Cardiac muscle cell (in vitro differentiated cells and primary cell): ENCODE measurements at regions not wholly inside any gene's neighbourhood (a gene's known extent, or its start where the extent isn't known, plus 50 kb on each side); places are given as distances from the start of the nearest gene placed in this dataset.
A peak's percentile ranks its signal among the peaks of the same experiment; 100 is the strongest.

Experiments
- DNase-seq, 2 donors: peaks; one replicate each; pipeline versions ENCODE4 v3.0.0 to v3.0.0-alpha.2; 2010 to 2017; ENCODE audit warnings: low read depth in 1 of 2, low spot score in 1 of 2
- H3K27ac ChIP-seq: fragments of 200-600 bp; sonication (generic); 2 replicates; pipeline ENCODE4 v1.5.1; 2016
- H3K27me3 ChIP-seq: fragments of 200-600 bp; sonication (generic); 2 replicates; pipeline ENCODE4 v1.6.0; 2016; ENCODE audit warnings: control low read depth
- H3K36me3 ChIP-seq: fragments of 200-600 bp; sonication (generic); 2 replicates; pipeline ENCODE4 v1.5.1; 2016; ENCODE audit warnings: control low read depth
- H3K4me1 ChIP-seq: fragments of 200-600 bp; sonication (generic); 2 replicates; pipeline ENCODE4 v1.8.1; 2017; ENCODE audit warnings: low read depth, mild to moderate bottlenecking, mixed run types
- H3K4me3 ChIP-seq: fragments of 200-600 bp; sonication (generic); 2 replicates; pipeline ENCODE4 v1.5.1; 2016; ENCODE audit warnings: mild to moderate bottlenecking
- H3K9me3 ChIP-seq: fragments of 200-600 bp; sonication (generic); 2 replicates; pipeline ENCODE4 v1.5.1; 2017; ENCODE audit warnings: low read depth, mild to moderate bottlenecking, control low read depth
- TF ChIP-seq, protein P1 (sequence below): IDR thresholded peaks from 2 replicates; pipeline ENCODE4 v1.5.1; 2012; ENCODE audit warnings: low read depth, mild to moderate bottlenecking, low read length

DNA sequence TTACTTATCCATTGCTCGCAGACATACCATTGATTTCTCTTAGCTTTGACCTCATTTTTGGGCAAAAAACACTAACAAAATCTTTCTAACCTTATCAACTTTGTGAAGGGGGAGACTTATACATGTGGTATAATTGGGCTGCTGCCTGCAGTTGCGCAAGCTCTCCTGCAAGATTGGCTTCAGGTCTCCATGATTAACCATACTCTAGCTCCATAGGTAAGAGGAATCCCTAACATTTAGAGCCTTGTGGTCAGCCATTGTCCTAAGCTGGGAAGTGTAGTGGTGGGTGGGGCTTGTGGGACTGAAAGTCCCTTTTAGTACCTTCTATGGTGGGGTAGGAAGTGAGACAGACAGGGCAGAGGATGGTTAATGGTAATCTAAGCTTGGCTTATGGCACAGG, 179.6 kb upstream of the THRB start:
- Histone ChIP-seq H3K9me3 (no peaks in the 10 kb centered on the region), H3K4me3 (no peak overlapping the region), H3K36me3 (no peaks in the 10 kb centered on the region), H3K27ac (no peak overlapping the region), H3K27me3 (no peaks in the 10 kb centered on the region), H3K4me1 (no peaks in the 10 kb centered on the region)
- TF ChIP-seq, protein P1, sequence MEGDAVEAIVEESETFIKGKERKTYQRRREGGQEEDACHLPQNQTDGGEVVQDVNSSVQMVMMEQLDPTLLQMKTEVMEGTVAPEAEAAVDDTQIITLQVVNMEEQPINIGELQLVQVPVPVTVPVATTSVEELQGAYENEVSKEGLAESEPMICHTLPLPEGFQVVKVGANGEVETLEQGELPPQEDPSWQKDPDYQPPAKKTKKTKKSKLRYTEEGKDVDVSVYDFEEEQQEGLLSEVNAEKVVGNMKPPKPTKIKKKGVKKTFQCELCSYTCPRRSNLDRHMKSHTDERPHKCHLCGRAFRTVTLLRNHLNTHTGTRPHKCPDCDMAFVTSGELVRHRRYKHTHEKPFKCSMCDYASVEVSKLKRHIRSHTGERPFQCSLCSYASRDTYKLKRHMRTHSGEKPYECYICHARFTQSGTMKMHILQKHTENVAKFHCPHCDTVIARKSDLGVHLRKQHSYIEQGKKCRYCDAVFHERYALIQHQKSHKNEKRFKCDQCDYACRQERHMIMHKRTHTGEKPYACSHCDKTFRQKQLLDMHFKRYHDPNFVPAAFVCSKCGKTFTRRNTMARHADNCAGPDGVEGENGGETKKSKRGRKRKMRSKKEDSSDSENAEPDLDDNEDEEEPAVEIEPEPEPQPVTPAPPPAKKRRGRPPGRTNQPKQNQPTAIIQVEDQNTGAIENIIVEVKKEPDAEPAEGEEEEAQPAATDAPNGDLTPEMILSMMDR, result no peak
- DNase-seq, result peak in 1 of 2 donors; percentile 44

DNA sequence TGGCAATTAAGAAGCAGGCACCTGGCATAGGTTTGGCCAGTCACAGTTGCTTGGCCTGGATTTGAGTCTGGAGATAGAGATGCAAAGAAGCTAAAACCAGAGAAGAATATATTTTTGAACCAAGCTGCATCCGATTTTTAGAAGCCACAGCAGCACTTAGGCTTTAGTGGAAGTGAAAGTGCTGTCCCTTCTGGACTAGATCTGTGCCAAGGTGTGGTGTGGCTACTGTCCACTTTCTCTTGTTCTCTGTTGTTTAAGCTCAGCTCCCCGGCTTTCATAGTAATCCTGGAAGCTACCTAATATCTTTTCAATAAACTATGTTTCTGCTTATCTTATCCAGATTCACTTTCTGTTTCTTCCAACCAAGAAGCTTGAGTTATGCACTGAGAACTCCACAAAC, 183.4 kb upstream of the THRB start:
- Histone ChIP-seq H3K4me1 (no peaks in the 10 kb centered on the region), H3K27me3 (no peaks in the 10 kb centered on the region), H3K9me3 (no peaks in the 10 kb centered on the region), H3K4me3 (no peak overlapping the region), H3K36me3 (no peaks in the 10 kb centered on the region), H3K27ac (no peak overlapping the region)
- no peak for DNase-seq
- TF ChIP-seq, protein P1, result no peak

DNA sequence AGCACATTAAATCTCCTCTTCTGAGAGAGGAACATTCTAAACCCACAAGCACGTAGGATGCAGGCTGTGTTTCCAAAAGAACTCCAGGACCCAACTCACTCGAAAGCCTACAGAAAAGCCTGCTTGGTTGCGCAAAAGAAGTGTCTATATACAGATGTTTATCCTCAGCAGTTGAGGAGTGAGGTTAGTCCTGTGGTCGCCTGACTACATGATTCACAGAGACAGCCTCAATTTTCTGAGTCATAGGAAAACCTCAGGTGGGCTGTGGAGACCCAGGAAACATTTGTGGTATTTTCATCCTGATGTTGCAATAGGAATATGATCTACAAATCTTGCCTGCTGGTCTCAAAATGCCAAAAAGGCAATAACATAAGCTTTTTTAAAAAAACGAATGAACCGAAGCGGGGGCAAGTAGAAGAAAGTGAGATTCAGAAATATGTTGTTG, 183.8 kb upstream of the THRB start:
- no peak overlapping the region for H3K27ac ChIP-seq
- H3K9me3 ChIP-seq, result no peaks in the 10 kb centered on the region
- no peaks in the 10 kb centered on the region for H3K36me3 ChIP-seq
- H3K4me3 ChIP-seq, result no peak overlapping the region
- no peaks in the 10 kb centered on the region for H3K4me1 ChIP-seq
- DNase-seq, result peak in 1 of 2 donors; percentile 96
- H3K27me3 ChIP-seq, result no peaks in the 10 kb centered on the region
- TF ChIP-seq, protein P1, result no peak

DNA sequence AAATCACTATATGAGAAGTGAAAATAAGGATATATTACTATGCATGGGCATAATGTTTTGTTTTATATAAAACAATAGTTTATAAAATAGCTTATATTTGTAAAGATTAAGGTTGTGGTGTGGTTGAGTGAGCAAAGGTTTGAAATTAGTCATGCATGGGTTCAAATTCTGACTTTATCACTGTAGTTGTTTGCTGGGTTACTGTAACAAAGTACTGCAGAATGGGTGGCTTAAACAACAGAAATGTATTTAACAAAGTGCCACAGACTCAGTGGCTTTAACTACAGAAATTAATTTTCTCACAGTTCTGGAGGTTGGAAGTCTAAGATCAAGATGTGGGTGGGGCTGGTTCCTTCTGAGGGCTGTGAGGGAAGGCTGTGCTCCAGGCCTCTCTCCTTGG, 184.8 kb upstream of the THRB start:
- H3K27me3 ChIP-seq, result no peaks in the 10 kb centered on the region
- H3K9me3 ChIP-seq, result no peaks in the 10 kb centered on the region
- TF ChIP-seq, protein P1, result no peak
- DNase-seq, result no peak
- H3K27ac ChIP-seq, result no peak overlapping the region
- no peak overlapping the region for H3K4me3 ChIP-seq
- H3K36me3 ChIP-seq, result no peaks in the 10 kb centered on the region
- peaks cover 2% of the 10 kb centered on the region for H3K4me1 ChIP-seq

DNA sequence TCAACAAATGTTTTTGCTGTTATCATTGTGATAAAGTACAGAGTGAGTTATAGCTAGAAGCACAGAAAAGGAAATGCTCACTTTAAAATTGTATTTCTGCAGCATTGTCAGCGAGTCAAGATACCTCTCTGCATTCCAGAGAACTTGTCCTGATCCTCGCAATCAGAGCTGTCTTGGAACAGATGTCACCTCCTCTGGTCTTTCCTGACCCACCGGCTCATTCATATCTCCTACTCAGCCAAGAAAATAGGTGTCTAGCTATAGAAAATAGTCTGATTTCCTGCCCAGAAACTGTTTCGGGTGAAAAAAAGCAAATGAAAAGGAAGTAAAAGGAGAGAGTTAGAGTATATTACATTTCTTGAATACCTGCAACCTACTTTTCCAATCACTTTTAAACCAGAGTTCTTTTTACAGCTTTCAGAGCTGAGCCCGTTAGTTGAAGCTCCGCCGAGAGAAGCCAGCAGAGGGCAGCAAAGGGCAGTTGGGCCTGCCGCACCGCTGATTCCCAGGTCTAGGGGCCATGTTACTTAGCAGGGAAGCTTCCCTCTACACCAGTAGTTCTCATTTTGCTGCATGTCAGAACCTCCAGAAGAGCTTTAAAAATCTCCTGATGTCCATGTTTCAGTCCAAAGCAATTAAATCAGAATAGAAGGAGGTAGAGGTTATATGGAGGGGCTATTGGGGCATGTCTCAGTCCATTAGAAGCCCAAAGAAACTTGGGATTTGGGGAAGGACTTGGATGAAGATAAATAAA, 185.7 kb upstream of the THRB start:
- H3K36me3 ChIP-seq, result no peaks in the 10 kb centered on the region
- no peaks in the 10 kb centered on the region for H3K9me3 ChIP-seq
- H3K27ac ChIP-seq, result no peak overlapping the region
- no peaks in the 10 kb centered on the region for H3K27me3 ChIP-seq
- DNase-seq, result peak; percentile 73 to 84
- TF ChIP-seq, protein P1, result peak; percentile 95
- peaks cover 8% of the 10 kb centered on the region for H3K4me1 ChIP-seq
- H3K4me3 ChIP-seq, result no peak overlapping the region
